Activated CD4-positive, alpha-beta T cell treated with anti-CD3 and anti-CD28 coated beads, Interleukin-2, amount 10 ng/mL, durations not matched to agents 7 days and 5 days (primary cell): ENCODE measurements at regions not wholly inside any gene's neighbourhood (a gene's known extent, or its start where the extent isn't known, plus 50 kb on each side); places are given as distances from the start of the nearest gene placed in this dataset.

Source experiments
- CTCF ChIA-PET: fragments of 350-600 bp; sonication (Branson Sonifier 250); formaldehyde crosslinking; loops from one replicate; lab custom pipeline; 2021; ENCODE audit warnings: antibody characterized with exemption; lab: Charles Lee
- POLR2A ChIA-PET: fragments of 350-600 bp; sonication (Branson Sonifier 250); formaldehyde crosslinking; loops from one replicate; lab custom pipeline; 2021; ENCODE audit warnings: antibody characterized with exemption; lab: Charles Lee
- DNase-seq: peaks from one replicate; pipeline ENCODE4 v3.0.0-alpha.2; 2020
- H3K27ac Mint-ChIP-seq: one replicate; pipeline ENCODE4 v1.8.0; 2021; ENCODE audit warnings: mild to moderate bottlenecking, moderate library complexity, mixed read lengths
- H3K27me3 Mint-ChIP-seq: one replicate; pipeline ENCODE4 v1.8.0; 2021; ENCODE audit warnings: mixed read lengths
- H3K36me3 Mint-ChIP-seq: one replicate; pipeline ENCODE4 v1.8.0; 2021; ENCODE audit warnings: low read depth, mixed read lengths
- H3K4me1 Mint-ChIP-seq: one replicate; pipeline ENCODE4 v1.8.0; 2021; ENCODE audit warnings: mixed read lengths
- H3K4me3 Mint-ChIP-seq: one replicate; pipeline ENCODE4 v1.8.0; 2021; ENCODE audit warnings: mild to moderate bottlenecking, moderate library complexity, mixed read lengths
- H3K9me3 Mint-ChIP-seq: one replicate; pipeline ENCODE4 v1.8.0; 2021; ENCODE audit warnings: mixed read lengths

DNA sequence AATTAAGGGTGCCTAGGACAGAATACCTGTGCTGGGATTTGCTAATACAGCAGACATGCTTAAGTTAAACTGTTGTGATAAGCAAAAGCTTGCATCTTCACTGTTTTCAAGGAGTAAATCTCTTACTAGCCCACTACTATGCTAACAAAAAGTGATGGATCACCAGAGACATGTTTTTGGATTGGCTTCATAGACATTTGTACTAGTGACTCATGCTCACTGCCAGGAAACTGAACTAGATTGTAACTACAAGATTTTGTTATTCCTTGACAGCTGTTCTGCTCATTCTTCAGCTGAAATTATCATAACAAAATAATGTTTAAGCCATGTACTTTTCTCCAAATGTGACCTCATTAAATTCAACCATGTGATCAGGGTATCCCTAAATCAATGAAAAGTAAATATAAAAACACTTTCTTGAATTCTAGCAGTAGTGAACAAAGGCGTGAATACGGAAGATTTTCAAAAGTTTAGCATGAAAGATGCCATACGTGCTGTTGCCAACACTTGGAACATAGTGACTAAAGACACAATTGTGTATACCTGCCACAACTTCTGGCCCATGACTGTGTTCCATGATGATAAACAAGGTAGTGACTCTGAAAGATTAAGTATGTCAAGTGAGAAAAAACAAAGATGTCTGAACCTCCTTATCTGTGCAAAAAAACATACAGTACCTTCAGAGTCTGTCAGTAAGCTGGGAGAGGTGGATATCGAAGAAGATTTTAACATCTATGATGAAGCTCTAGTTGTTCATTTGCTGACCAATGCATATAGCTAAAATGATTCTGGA is 154.0 kb downstream of the BTC start:
- H3K27me3 Mint-ChIP-seq, result peaks cover 3% of the 10 kb centered on the region
- POLR2A ChIA-PET, result no interaction called here
- H3K36me3 Mint-ChIP-seq, result no peaks in the 10 kb centered on the region
- H3K27ac Mint-ChIP-seq, result no peak overlapping the region
- no peak for DNase-seq
- no peaks in the 10 kb centered on the region for H3K9me3 Mint-ChIP-seq
- H3K4me1 Mint-ChIP-seq, result no peaks in the 10 kb centered on the region
- H3K4me3 Mint-ChIP-seq, result no peak overlapping the region
- CTCF ChIA-PET, result no interaction called here

DNA sequence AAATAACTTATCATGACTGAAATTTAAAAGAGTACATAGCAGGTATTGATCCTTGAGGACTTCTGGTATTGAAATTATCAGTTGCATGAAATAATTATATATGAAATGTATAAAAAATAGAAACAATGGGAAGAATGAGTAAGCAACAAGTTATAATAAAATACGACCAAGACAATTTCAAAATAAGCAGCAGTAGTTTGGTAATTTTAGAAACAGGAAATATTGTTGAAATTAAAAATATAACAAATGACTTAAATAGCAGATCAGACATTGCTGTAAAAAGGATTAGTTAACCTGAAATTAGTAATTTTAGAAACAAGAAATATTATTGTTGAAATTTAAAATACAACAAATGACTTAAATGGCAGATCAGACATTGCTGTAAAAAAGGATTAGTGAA is 152.3 kb downstream of the BTC start:
- Mint-ChIP-seq H3K36me3 (no peaks in the 10 kb centered on the region), H3K4me1 (no peaks in the 10 kb centered on the region), H3K27ac (no peak overlapping the region), H3K9me3 (no peaks in the 10 kb centered on the region), H3K27me3 (peaks cover 2% of the 10 kb centered on the region), H3K4me3 (no peak overlapping the region)
- DNase-seq, result no peak
- ChIA-PET CTCF (no interaction called here), POLR2A (no interaction called here)

DNA sequence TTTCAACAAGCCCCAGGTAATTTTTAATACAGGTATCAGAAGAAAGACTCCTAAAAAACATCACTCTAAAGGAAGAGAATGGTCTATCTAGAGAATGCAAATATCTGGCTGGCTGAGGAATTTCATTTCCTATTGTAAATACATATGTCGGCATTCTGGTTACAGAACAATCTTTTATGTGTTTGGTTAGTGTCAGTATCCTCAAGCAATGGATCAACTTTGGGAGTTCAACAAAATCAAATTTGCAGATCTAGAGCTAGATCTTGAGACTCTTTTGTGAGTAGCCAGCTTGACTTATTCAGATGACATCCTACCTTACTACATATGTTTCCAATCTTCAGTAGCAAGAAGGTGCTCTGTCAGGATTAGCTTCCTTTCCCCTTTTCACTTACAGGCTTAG is 145.1 kb downstream of the BTC start:
- no peaks in the 10 kb centered on the region for H3K36me3 Mint-ChIP-seq
- POLR2A ChIA-PET, result no interaction called here

DNA sequence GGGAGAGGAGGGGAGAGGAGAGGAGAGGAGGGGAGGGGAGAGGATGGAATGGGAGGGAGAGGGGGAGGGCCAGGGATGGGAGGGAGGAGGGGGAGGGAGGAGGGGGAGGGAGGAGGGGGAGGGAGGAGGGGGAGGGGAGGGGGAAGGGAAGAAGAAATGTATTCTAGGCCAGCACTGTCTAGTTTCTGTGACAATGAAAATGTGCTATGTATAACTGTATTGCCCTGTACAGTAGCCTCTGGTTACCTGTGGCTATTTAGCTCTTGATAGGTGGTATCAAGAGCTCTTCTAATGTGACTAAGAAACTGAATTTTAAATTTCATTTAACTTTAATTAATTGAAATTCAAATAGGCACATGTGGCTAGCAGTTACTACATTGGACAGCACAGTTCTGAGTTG is 143.1 kb downstream of the BTC start:
- Mint-ChIP-seq H3K36me3 (no peaks in the 10 kb centered on the region), H3K4me1 (no peaks in the 10 kb centered on the region), H3K9me3 (no peaks in the 10 kb centered on the region), H3K4me3 (no peak overlapping the region), H3K27me3 (peaks cover 2% of the 10 kb centered on the region), H3K27ac (no peak overlapping the region)
- CTCF ChIA-PET, result no interaction called here
- no peak for DNase-seq
- POLR2A ChIA-PET, result no interaction called here

More for the DNA sequence above, 145.1 kb downstream of the BTC start:
- Mint-ChIP-seq H3K9me3 (no peaks in the 10 kb centered on the region), H3K27ac (no peak overlapping the region), H3K4me1 (no peaks in the 10 kb centered on the region), H3K4me3 (no peak overlapping the region), H3K27me3 (peaks cover 2% of the 10 kb centered on the region)
- no peak for DNase-seq
- CTCF ChIA-PET, result no interaction called here

DNA sequence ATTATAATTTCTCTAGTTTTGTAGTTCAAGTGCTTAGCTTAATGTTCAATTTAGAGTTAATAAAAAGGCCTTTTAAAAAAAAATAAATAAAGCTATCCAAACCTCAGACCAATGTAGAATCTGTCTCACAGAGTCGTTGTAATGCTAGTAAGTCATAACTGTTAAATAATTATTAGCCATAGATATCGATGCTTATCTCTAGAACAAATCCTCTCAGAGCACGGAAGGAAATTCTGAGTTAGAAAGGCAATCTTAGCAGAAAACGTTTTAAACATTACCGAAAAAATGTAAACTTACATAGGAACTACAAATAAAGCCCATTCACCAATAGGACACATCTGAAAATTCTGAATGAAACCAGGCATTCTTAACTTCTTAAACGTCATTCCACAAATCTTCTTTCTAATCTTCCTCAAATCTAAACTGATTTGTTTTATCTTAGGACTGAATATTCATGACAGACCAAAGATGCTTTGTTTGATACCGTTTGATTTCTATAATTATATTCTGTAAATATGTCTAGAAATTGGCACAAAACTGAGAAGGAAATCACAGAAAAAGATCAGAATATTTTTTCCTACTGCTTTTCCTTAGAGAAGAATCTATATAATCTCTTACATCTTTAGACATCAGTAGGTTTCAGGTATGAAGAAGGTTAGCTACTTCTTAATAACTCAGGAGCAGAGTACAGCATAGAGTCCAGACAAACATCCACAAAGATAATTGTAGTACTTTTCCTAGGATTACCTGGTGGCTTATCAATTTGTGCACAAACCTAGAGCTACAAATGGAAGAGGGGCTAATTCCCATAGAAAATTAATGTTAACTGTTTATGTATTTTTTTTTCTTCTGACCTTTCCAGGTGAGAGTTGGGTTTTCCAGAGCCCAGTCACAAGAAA is 140.7 kb downstream of the BTC start:
- no peaks in the 10 kb centered on the region for H3K9me3 Mint-ChIP-seq
- no peak overlapping the region for H3K27ac Mint-ChIP-seq
- H3K4me3 Mint-ChIP-seq, result no peak overlapping the region
- POLR2A ChIA-PET, result no interaction called here
- DNase-seq, result no peak
- CTCF ChIA-PET, result no interaction called here
- peaks cover 2% of the 10 kb centered on the region for H3K27me3 Mint-ChIP-seq
- H3K4me1 Mint-ChIP-seq, result no peaks in the 10 kb centered on the region
- H3K36me3 Mint-ChIP-seq, result no peaks in the 10 kb centered on the region

DNA sequence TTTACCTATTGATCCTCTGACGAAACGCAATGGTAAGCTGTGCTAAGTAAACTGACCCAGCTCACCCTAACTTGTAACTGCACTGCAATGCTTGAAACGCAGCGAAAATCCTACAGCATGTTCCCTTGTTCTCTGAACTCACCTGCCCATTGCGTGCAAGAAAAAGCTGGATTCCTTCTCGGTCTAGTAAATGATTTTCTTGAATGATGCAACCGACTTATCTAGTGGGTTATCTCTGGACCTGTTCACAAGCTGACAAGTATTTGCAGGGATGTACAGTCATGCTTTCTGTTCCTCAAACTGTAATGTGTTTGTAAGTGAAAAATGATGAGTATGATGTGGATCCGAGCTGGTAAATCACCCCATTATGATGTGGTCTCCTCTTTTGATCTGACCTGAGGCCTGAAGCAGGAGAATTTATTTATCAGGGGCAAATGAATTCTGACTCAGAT is 140.1 kb downstream of the BTC start:
- DNase-seq, result no peak
- H3K4me3 Mint-ChIP-seq, result no peak overlapping the region
- no peak overlapping the region for H3K27ac Mint-ChIP-seq
- CTCF ChIA-PET, result no interaction called here
- H3K27me3 Mint-ChIP-seq, result peaks cover 2% of the 10 kb centered on the region
- no peaks in the 10 kb centered on the region for H3K4me1 Mint-ChIP-seq
- H3K9me3 Mint-ChIP-seq, result no peaks in the 10 kb centered on the region
- POLR2A ChIA-PET, result no interaction called here
- no peaks in the 10 kb centered on the region for H3K36me3 Mint-ChIP-seq

DNA sequence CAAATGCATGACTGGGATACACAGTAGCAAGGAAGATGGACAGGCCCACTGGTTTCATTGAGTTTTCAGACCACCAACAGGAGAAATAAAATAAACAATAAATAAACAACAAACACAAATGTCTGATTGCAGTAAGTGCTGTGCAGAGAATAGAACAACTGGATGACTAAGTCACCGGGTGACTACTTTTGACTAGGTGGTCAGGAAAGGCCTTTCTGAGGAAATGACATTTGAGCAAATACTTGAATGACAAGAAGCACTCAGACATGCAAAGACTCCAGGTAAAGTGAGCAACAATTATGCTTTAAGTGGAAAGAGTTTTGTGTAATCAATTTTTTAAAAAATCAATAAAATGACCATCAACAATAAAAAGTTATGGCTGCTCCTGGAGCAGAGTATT is 137.7 kb downstream of the BTC start:
- H3K36me3 Mint-ChIP-seq, result no peaks in the 10 kb centered on the region
- CTCF ChIA-PET, result no interaction called here
- POLR2A ChIA-PET, result no interaction called here

DNA sequence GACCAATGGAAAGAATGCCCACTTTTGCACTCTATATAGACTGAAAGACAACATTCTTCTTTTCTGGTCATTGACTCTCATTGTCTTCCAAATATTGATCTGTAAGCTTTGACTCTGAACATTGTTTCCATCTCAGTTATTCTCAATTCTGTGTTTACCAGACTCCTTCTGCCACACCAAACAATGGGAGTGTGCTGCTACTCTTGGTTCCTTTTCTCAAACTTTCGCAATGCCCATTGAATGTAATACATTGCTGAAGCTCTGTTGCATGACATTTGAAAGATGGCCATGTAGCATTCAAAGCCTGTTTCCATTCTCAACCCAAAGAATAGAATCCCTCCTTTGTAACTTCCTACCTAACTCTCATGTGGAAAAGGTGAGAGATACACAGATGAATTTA is 136.2 kb downstream of the BTC start:
- POLR2A ChIA-PET, result no interaction called here
- Mint-ChIP-seq H3K36me3 (no peaks in the 10 kb centered on the region), H3K27ac (no peak overlapping the region)

More for the DNA sequence above, 137.7 kb downstream of the BTC start:
- no peaks in the 10 kb centered on the region for H3K9me3 Mint-ChIP-seq
- H3K4me1 Mint-ChIP-seq, result peaks cover 5% of the 10 kb centered on the region
- no peak overlapping the region for H3K27ac Mint-ChIP-seq
- peaks cover 2% of the 10 kb centered on the region for H3K27me3 Mint-ChIP-seq
- DNase-seq, result no peak
- no peak overlapping the region for H3K4me3 Mint-ChIP-seq

DNA sequence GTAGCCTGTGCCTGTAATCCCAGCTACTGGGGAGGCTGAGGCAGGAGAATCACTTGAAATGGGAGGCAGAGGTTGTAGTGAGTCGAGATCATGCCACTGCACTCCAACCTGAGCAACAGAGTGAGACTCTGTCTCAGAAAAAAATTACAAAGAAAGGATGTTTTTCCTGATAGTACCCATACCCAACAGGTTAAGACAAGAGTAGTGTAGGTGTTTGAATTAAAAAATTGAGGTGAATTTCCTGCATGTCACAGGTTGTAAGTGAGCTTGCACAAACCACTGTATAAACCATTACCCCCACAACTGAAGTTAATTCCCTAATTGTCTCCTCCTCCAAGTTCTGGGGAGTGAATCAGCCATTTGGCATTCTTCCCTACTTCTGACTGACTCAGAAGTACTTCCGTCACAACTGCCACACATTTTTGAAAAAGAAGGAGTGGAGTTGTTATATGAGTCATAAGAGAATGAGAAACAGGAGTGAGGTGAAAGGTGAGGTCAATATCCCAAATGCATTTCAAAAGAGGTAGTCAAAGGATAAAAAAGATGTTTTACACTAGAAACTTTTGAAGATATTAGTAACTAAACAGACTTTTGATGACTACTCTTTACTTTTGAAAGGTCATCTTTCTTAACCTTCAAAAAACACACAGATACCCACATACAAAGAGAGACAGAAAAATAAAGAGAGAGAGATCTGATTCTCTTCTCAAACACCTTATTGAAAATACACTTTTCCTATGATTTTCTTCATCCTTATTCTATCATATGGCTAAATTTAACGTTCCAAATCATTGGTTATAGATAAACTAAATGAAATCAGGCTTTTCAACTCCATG is 134.5 kb downstream of the BTC start:
- CTCF ChIA-PET, result no interaction called here
- Mint-ChIP-seq H3K4me3 (no peak overlapping the region), H3K27ac (no peak overlapping the region), H3K27me3 (peaks cover 2% of the 10 kb centered on the region), H3K4me1 (peaks cover 5% of the 10 kb centered on the region), H3K9me3 (no peaks in the 10 kb centered on the region), H3K36me3 (no peaks in the 10 kb centered on the region)
- POLR2A ChIA-PET, result no interaction called here
- no peak for DNase-seq

More for the DNA sequence above, 136.2 kb downstream of the BTC start:
- no peak for DNase-seq
- CTCF ChIA-PET, result no interaction called here
- H3K27me3 Mint-ChIP-seq, result peaks cover 2% of the 10 kb centered on the region
- no peak overlapping the region for H3K4me3 Mint-ChIP-seq
- H3K9me3 Mint-ChIP-seq, result no peaks in the 10 kb centered on the region
- peaks cover 5% of the 10 kb centered on the region for H3K4me1 Mint-ChIP-seq

DNA sequence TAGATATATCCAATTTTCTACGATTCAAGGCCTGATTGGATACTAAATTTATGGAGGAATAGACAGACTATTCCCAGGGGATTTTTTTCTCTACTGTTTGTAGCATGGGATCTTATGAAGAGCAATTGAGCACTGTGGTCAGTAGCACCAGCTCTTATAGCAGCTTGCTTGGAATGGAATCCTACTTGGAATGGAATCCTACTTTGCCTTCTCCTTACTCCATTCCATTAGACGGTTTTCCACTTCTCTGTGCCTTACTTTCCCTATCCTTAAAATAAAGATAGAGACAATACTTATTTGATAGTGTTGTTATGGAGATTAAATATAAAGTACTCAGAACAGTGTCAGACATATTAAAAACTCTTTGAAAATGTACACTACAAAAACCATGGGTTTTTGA is 133.5 kb downstream of the BTC start:
- ChIA-PET POLR2A (no interaction called here), CTCF (interaction anchor here (0.6 kb wide), 1 partner anchor 400 kb away, joined by 3 read pairs; no protein-coding TSS in a partner anchor)
- H3K9me3 Mint-ChIP-seq, result no peaks in the 10 kb centered on the region
- H3K36me3 Mint-ChIP-seq, result no peaks in the 10 kb centered on the region
- H3K4me1 Mint-ChIP-seq, result peaks cover 5% of the 10 kb centered on the region
- H3K27me3 Mint-ChIP-seq, result peaks cover 2% of the 10 kb centered on the region
- no peak overlapping the region for H3K27ac Mint-ChIP-seq
- no peak overlapping the region for H3K4me3 Mint-ChIP-seq
- DNase-seq, result no peak

DNA sequence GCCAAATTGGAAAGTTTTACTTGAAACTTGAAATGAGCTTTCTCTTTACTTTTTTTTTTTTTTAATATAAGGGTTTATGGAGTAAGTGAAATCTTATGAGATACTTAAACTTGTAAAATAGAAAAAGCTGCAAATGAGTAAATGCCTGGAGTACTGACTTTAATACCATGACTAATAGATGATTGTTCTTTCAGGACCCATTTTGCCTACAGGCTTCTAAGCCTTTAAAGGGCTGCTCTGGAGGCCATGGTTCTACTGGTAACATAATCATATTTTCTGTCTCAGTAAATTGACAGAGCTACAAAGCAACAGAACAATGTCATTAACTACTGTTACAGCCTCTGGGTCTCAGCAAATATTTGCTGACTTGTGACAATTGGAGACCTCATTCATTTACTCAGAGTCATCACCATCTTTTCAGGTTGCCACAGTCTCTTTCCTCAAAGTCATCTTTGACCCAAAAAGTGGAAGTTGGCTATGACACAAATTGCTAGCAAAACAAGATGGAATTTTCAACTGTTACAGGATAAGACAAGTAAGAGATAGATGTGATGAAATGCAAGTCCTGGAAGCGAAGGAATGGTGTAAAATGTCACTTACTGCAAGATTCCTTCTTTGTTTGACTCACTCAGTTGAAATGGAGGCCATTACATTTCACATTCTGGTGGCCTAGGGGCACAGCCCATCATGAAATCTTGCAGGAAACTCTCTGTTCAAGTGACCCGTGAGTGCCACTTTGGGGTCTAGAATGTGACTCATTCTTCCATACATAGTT is 132.7 kb downstream of the BTC start:
- peaks cover 2% of the 10 kb centered on the region for H3K27me3 Mint-ChIP-seq
- H3K36me3 Mint-ChIP-seq, result no peaks in the 10 kb centered on the region
- DNase-seq, result no peak
- H3K9me3 Mint-ChIP-seq, result no peaks in the 10 kb centered on the region
- POLR2A ChIA-PET, result no interaction called here
- CTCF ChIA-PET, result interaction anchor here (0.6 kb wide), 1 partner anchor 401 kb away, joined by 3 read pairs; no protein-coding TSS in a partner anchor
- no peak overlapping the region for H3K4me3 Mint-ChIP-seq
- H3K4me1 Mint-ChIP-seq, result peaks cover 5% of the 10 kb centered on the region
- H3K27ac Mint-ChIP-seq, result no peak overlapping the region

DNA sequence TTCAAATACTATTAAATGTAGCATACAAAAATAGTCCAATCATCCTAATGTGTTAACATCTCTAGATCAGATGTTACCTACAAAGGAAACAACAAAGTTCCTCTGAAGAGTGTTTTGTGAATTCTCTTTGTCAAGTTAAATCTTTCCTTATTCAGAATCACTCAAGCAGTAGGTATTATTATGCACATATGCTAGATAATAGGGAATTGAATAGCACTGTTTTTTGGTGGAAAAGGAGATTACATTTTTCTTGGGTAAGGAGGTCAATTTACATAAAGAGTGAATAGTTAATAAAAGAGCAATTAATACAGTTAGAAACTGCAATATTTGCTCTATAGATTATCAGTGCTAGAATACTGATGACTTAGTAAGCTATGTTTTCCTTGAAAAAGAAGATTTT is 130.7 kb downstream of the BTC start:
- no peak for DNase-seq
- no peaks in the 10 kb centered on the region for H3K9me3 Mint-ChIP-seq
- peaks cover 5% of the 10 kb centered on the region for H3K4me1 Mint-ChIP-seq
- H3K4me3 Mint-ChIP-seq, result no peak overlapping the region
- no peaks in the 10 kb centered on the region for H3K27me3 Mint-ChIP-seq
- ChIA-PET POLR2A (no interaction called here), CTCF (no interaction called here)
- no peaks in the 10 kb centered on the region for H3K36me3 Mint-ChIP-seq
- H3K27ac Mint-ChIP-seq, result no peak overlapping the region
